HG03103 (cell line): ENCODE measurements at regions not wholly inside any gene's neighbourhood (a gene's known extent, or its start where the extent isn't known, plus 50 kb on each side); places are given as distances from the start of the nearest gene placed in this dataset.
"Not testable (repeated sequence)": the region's sequence is repeated elsewhere in the genome, so short reads cannot be mapped to it uniquely, and the experiment has no call there.

Source experiments
- ATAC-seq: cut with Tn5 transposase; IDR thresholded peaks from one replicate; pipeline ENCODE4 v1.9.1; 2021; ENCODE audit warnings: low read depth; ENCODE audit not compliant: unreplicated experiment

DNA sequence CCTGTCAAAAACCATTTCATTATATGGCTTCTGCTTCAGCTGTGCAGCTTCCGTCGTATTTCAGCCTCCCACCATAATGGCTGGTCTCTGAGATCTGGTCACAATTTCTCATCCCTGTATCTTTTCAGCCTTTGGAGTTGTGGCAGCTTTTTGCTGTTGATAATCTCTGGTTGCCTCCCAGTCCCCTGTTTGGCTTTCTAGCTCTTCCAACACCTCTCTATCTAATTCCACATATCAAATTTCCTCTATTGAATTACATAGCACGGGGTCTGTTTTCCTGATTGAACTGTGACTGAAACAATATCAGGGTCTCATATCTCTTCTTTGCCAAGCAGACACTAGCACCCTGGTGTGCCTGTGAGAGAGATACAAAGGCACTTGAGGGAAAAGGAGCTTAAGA lies 222.1 kb upstream of the OBI1 start:
- no peak for ATAC-seq

DNA sequence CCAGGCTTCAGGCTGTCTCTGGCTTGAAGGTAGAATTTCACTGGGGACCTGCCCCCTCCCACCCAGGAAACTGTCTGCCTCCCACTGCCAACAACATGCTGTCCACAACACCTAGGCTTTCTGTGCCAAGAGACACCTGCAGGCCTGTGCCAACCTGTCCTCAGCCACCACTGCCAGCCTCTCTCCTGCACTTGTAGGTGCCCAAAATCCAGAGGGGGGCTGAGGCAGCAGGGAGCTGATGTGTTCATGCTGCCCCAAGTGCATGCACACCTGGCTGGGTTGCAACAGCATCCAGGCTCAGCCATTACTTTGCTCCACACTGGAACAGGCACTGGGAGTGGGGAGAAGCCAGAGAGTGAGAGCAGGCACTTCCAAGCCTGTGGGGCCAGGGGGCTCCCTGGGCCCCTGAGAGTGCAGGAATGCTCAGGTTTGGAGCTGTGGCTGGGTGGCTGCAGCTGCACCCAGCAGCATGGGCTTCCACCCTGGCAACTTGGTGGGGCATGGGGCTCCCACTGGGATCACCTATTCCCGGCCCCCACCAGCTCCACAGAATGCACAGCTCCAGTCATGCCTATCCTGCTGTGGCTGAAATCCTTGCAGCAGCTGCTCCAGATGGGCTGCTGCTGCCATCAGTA lies 218.1 kb upstream of the OBI1 start:
- no peak for ATAC-seq

GRCh38 chr13:78875792-78876580 lies 217.0 kb upstream of the OBI1 start:
- ATAC-seq: peak; percentile 47

DNA sequence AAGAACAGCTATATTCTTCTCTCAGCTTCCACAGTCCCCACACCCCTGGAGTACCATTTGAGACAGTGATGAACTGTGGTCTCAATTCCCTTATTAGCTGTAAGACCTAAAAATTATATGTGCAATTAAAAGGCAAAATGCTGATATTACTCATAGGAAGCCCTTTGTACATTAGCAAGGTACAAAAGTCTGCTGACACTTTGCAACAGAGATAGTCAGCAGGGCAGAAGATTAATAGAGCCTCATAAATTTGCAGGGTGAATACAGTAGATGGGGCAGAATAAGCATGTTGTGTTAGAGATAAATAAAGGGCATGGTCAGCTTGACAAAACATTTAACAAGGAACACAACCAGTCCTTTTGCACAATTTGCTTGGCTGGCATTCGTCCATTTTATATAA lies 210.0 kb upstream of the OBI1 start:
- ATAC-seq: no peak

GRCh38 chr13:78867655-78868054 lies 208.7 kb upstream of the OBI1 start:
- no peak for ATAC-seq

DNA sequence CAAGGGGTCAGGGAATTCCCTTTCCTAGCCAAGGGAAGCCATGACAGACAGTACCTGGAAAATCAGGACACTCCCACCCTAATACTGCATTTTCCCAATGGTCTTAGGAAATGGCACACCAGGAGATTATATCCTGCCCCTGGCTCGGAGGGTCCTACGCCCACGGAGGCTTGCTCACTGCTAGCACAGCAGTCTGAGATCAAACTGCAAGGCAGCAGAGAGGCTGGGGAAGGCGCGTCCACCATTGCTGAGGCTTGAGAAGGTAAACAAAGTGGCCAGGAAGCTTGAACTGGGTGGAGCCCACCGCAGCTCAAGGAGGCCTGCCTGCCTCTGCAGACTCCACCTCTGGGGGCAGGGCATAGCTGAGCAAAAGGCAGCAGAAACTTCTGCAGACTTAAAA lies 207.1 kb upstream of the OBI1 start:
- not testable (repeated sequence) for ATAC-seq

GRCh38 chr13:78862446-78862845 lies 203.5 kb upstream of the OBI1 start:
- ATAC-seq: no peak

GRCh38 chr13:78852709-78853108 lies 193.8 kb upstream of the OBI1 start:
- no peak for ATAC-seq

DNA sequence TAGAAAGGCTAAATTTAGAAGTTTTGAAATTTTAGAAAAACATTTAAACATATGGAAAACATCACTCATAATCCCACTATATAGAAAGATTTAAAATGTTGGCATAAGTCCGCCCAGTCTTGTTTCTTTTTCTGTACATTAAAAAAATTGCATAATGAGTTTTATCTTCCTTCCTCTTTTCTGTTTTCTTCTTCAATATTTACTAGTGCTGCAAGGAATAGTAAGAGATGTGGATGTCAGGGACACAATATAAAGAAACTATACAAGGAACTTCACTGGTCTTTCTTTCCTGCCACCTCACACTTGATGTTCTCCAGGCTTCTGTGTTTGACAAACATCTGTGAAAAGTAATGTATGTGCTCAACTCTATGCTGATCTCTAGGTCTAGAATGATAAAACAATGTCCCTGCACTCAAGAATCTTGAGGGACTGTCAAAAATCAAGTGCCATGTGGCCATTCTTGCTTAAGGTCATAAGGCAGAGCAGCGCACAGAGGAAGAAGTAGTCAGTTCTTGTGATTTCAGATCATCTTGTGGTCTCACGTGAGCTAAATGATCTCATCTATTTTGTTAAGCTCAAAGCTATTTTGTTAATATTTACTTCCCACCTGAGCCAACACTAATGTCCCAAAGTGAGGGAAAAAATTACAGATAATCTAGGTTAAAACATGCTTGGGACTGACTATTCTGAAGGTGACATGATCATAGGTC lies 186.9 kb upstream of the OBI1 start:
- ATAC-seq: no peak

GRCh38 chr13:78844106-78844505 lies 185.2 kb upstream of the OBI1 start:
- no peak for ATAC-seq

GRCh38 chr13:78841358-78841963 lies 182.5 kb upstream of the OBI1 start:
- ATAC-seq: no peak

DNA sequence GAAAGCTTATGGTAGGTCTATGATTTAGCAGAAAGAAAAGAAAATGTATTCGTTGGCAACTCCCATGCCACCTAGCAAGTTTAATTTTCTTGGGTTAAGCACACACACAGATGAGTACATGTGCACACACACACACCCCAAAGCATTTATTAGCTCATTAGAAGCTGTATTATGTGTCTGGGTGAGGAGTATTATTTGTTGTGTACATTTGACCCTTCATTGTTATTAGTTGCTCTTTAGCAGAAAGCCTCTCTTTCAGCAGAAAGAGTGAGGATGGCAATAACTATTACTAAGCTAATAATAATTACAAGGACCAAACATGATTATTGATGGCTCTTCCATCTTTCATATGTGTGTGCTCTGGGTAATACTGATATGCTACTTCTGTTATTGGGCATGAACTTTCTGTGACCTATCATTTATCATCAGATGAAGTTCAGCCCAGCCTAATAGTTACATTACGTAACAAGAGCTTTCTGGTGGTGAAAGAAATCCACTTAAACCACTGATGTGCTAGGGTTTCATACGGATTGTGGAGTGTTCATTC lies 177.4 kb upstream of the OBI1 start:
- ATAC-seq: no peak

GRCh38 chr13:78832461-78832860 lies 173.5 kb upstream of the OBI1 start:
- no peak for ATAC-seq

- ATAC-seq: no peak
Observed at GRCh38 chr13:78830508-78830907, 171.6 kb upstream of the OBI1 start.

GRCh38 chr13:78829821-78830220 lies 170.9 kb upstream of the OBI1 start:
- no peak for ATAC-seq

GRCh38 chr13:78827471-78827870 lies 168.5 kb upstream of the OBI1 start:
- no peak for ATAC-seq

GRCh38 chr13:78826936-78827335 lies 168.0 kb upstream of the OBI1 start:
- ATAC-seq: no peak

GRCh38 chr13:78826312-78826711 lies 167.4 kb upstream of the OBI1 start:
- ATAC-seq: no peak

DNA sequence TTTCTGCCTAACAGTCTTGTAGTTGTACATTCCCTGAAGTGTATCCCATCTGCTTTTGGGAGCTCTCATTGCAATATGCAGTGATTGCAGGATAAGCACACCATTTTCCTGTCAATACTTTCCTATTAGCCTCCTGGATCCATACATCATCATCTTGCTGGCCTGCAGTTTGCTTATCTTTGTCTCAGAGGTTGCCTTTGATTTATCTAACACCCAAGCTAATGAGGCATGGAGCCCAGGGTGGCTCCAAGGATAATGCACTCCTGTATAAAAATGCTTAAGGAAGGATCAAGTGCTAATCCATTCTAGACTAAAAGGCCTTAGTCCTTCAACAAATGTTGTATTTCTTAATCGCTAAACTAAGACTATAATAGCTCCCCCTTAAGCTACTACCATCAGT lies 161.6 kb upstream of the OBI1 start:
- no peak for ATAC-seq

DNA sequence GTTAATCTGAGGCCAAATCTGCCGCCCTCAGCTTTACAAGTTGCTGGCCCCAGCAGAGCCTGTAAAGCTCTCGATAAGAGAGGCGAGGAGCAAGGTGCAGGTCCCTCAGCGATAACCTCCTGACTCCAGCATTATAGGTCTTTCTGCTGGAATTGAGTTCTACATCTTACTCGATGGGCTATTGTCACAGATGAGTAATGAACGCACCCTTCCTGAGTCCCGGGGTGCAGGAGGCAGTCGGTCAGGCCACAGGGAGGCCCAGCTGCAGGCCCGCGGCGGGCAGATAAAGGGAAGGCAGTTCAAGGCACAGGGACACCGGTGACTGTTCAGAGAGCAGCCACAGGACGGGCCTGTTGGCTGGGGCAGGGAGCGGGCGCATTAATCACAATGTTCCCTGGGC lies 157.6 kb upstream of the OBI1 start:
- ATAC-seq: no peak

- no peak for ATAC-seq
Observed at GRCh38 chr13:78816154-78816553, 157.2 kb upstream of the OBI1 start.
